SK-N-SH (cell line): ENCODE measurements at regions not wholly inside any gene's neighbourhood (a gene's known extent, or its start where the extent isn't known, plus 50 kb on each side); places are given as distances from the start of the nearest gene placed in this dataset.

Source experiments
- CTCF ChIA-PET: fragments of 300-600, 350-600 bp; formaldehyde crosslinking; extraction: SDS; loops from one replicate; lab custom pipeline; 2021; lab: Yijun Ruan, JAX
- POLR2A ChIA-PET: fragments of 350-600 bp; sonication (Branson Sonifier 250); formaldehyde crosslinking; extraction: SDS; loops from one replicate; lab custom pipeline; 2020; ENCODE audit warnings: antibody characterized with exemption, inconsistent platforms; lab: Yijun Ruan, JAX
- DNase-seq: peaks from one replicate; pipeline ENCODE4 v3.0.0; 2012
- H2AFZ ChIP-seq: fragments of 200-600 bp; sonication (generic); 2 replicates; pipeline ENCODE4 v1.8.1; 2016; ENCODE audit warnings: antibody characterized with exemption, mild to moderate bottlenecking, low read depth
- H3F3A ChIP-seq: fragments of 200-600 bp; sonication (generic); replicated peaks from 2 replicates; pipeline ENCODE3; 2016; ENCODE audit warnings: antibody characterized with exemption, mild to moderate bottlenecking; ENCODE audit not compliant: insufficient read depth
- H3K27ac ChIP-seq, 2 experiments: fragments of 200-500 bp in 1 of 2; fragments of 200-600 bp in 1 of 2; sonication (Bioruptor generic) in 1 of 2; sonication (generic), shearing (Covaris generic) in 1 of 2; 2 replicates each; pipeline versions ENCODE4 v1.5.1 to v1.6.1; 2014 to 2016; ENCODE audit warnings: low read depth in 2 of 2, inconsistent platforms in 1 of 2, low read length in 1 of 2, mild to moderate bottlenecking in 1 of 2, mixed read lengths in 1 of 2
- H3K27me3 ChIP-seq: fragments of 200-600 bp; sonication (generic), shearing (Covaris generic); 2 replicates; pipeline ENCODE4 v1.6.1; 2016; ENCODE audit warnings: mixed run types; ENCODE audit not compliant: insufficient read depth
- H3K36me3 ChIP-seq, 2 experiments: fragments of 200-500 bp in 1 of 2; fragments of 200-600 bp in 1 of 2; sonication (Bioruptor generic) in 1 of 2; sonication (generic) in 1 of 2; replicated peaks in 1 of 2; 2 replicates each; pipeline versions ENCODE3 to v1.5.1; 2014 to 2016; ENCODE audit warnings: low read length in 1 of 2, mild to moderate bottlenecking in 1 of 2; ENCODE audit not compliant: insufficient read depth in 2 of 2, control insufficient read depth in 1 of 2
- H3K4me1 ChIP-seq, 2 experiments: fragments of 200-500 bp in 1 of 2; fragments of 200-600 bp in 1 of 2; sonication (Bioruptor generic) in 1 of 2; sonication (generic), shearing (Covaris generic) in 1 of 2; 2 replicates each; pipeline versions ENCODE4 v1.5.1 to v1.6.1; 2014 to 2016; ENCODE audit warnings: low read depth in 1 of 2, low read length in 1 of 2, mixed run types in 1 of 2; ENCODE audit not compliant: insufficient read depth in 2 of 2, control insufficient read depth in 1 of 2
- H3K4me2 ChIP-seq: fragments of 200-600 bp; sonication (generic), shearing (Covaris generic); 2 replicates; pipeline ENCODE4 v1.6.1; 2017; ENCODE audit warnings: mixed run types
- H3K4me3 ChIP-seq, 2 experiments: fragments of 200-500 bp in 1 of 2; fragments of 200-600 bp in 1 of 2; sonication (Bioruptor generic) in 1 of 2; sonication (generic), shearing (Covaris generic) in 1 of 2; 2 replicates each; pipeline versions ENCODE4 v1.5.1 to v1.8.1; 2014 to 2016; ENCODE audit warnings: low read depth in 2 of 2, inconsistent platforms in 1 of 2, low read length in 1 of 2, mild to moderate bottlenecking in 1 of 2, mixed read lengths in 1 of 2, moderate library complexity in 1 of 2
- H3K79me2 ChIP-seq: fragments of 200-600 bp; sonication (generic); 2 replicates; pipeline ENCODE4 v1.8.1; 2017; ENCODE audit warnings: mild to moderate bottlenecking; ENCODE audit not compliant: insufficient read depth
- H3K9ac ChIP-seq: fragments of 200-600 bp; sonication (generic); 2 replicates; pipeline ENCODE4 v1.6.1; 2017; ENCODE audit warnings: mixed run types
- H3K9me2 ChIP-seq: fragments of 200-600 bp; sonication (generic); 2 replicates; pipeline ENCODE4 v1.6.1; 2017; ENCODE audit warnings: mixed run types
- H3K9me3 ChIP-seq: fragments of 200-600 bp; sonication (generic); 2 replicates; pipeline ENCODE4 v1.6.1; 2017; ENCODE audit warnings: mixed run types, mild to moderate bottlenecking, moderate library complexity
- H4K20me1 ChIP-seq: fragments of 200-600 bp; sonication (generic); 2 replicates; pipeline ENCODE4 v1.6.1; 2017; ENCODE audit warnings: mild to moderate bottlenecking, mixed run types; ENCODE audit not compliant: insufficient read depth
- ELF1 ChIP-seq: IDR thresholded peaks from 2 replicates; pipeline ENCODE4 v1.4.0; 2012
- EZH2phosphoT487 ChIP-seq: fragments of 200-600 bp; sonication (generic); IDR thresholded peaks from 2 replicates; pipeline ENCODE4 v1.6.1; 2017; ENCODE audit warnings: low read depth, mixed run types, mild to moderate bottlenecking, antibody characterized with exemption, moderate library complexity, borderline replicate concordance
- FOSL2 ChIP-seq: IDR thresholded peaks from 2 replicates; pipeline ENCODE4 v1.4.0; 2012; ENCODE audit warnings: low read depth, mild to moderate bottlenecking, moderate library complexity, borderline replicate concordance
- FOXM1 ChIP-seq: IDR thresholded peaks from 2 replicates; pipeline ENCODE4 v1.4.0; 2012; ENCODE audit warnings: low read depth, mild to moderate bottlenecking
- GABPA ChIP-seq: IDR thresholded peaks from 2 replicates; pipeline ENCODE4 v1.4.0; 2012; ENCODE audit warnings: low read depth, mild to moderate bottlenecking
- GATA2 ChIP-seq: sonication (generic); formaldehyde crosslinking; IDR thresholded peaks from 2 replicates; pipeline ENCODE4 v1.5.0; 2020; ENCODE audit warnings: mild to moderate bottlenecking, missing genetic modification reagents
- MEF2A ChIP-seq: IDR thresholded peaks from 2 replicates; pipeline ENCODE4 v1.4.0; 2012; ENCODE audit warnings: low read depth, borderline replicate concordance
- NRF1 ChIP-seq: IDR thresholded peaks from 2 replicates; pipeline ENCODE4 v1.6.1; 2012; ENCODE audit warnings: low read depth, mild to moderate bottlenecking, low read length
- RAD21 ChIP-seq: IDR thresholded peaks from 2 replicates; pipeline ENCODE4 v1.6.1; 2012; ENCODE audit warnings: mild to moderate bottlenecking, low read length
- TAF1 ChIP-seq: IDR thresholded peaks from 2 replicates; pipeline ENCODE4 v1.6.1; 2012; ENCODE audit warnings: low read depth, mild to moderate bottlenecking, low read length, moderate library complexity, borderline replicate concordance
- WGBS: methylation state at CpG from one replicate; pipeline ENCODE4 v1.1.6; 2017; ENCODE audit warnings: low lambda C conversion rate; 5-methylcytosine and 5-hydroxymethylcytosine counted together
- TF ChIP-seq, protein P1 (sequence below): IDR thresholded peaks from 2 replicates; pipeline ENCODE4 v1.4.0; 2012; ENCODE audit warnings: low read depth, borderline replicate concordance
- TF ChIP-seq, protein P2 (sequence below): IDR thresholded peaks from 2 replicates; pipeline ENCODE4 v1.6.1; 2012; ENCODE audit warnings: mild to moderate bottlenecking, low read depth, low read length, moderate library complexity

DNA sequence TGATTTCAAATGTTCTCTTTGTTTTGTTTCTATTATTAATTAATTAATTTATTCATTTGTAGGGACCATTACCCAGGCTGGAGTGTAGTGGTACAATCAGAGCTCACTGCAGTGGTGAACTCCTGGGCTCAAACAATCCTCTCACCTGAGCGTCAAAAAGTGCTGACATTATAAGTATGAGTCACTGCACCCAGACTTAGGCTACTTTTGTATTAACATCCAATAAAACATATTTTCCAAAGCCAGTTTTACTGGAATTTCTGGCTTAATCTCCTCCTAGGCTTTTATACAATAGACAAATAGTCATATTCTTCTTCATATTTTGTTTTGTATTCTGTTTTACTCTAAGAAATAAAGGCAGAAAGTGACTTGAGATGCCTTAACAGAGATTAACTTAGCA is 749.6 kb downstream of the SLC16A7 start:
- TF ChIP-seq FOSL2 (no peak), ELF1 (no peak), NRF1 (no peak), GATA2 (CRISPR knock-in tag) (no peak), TAF1 (no peak), MEF2A (no peak), GABPA (no peak), RAD21 (no peak), EZH2phosphoT487 (no peak), FOXM1 (no peak)
- TF ChIP-seq, protein P1, sequence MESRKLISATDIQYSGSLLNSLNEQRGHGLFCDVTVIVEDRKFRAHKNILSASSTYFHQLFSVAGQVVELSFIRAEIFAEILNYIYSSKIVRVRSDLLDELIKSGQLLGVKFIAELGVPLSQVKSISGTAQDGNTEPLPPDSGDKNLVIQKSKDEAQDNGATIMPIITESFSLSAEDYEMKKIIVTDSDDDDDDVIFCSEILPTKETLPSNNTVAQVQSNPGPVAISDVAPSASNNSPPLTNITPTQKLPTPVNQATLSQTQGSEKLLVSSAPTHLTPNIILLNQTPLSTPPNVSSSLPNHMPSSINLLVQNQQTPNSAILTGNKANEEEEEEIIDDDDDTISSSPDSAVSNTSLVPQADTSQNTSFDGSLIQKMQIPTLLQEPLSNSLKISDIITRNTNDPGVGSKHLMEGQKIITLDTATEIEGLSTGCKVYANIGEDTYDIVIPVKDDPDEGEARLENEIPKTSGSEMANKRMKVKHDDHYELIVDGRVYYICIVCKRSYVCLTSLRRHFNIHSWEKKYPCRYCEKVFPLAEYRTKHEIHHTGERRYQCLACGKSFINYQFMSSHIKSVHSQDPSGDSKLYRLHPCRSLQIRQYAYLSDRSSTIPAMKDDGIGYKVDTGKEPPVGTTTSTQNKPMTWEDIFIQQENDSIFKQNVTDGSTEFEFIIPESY, result no peak
- TF ChIP-seq, protein P2, sequence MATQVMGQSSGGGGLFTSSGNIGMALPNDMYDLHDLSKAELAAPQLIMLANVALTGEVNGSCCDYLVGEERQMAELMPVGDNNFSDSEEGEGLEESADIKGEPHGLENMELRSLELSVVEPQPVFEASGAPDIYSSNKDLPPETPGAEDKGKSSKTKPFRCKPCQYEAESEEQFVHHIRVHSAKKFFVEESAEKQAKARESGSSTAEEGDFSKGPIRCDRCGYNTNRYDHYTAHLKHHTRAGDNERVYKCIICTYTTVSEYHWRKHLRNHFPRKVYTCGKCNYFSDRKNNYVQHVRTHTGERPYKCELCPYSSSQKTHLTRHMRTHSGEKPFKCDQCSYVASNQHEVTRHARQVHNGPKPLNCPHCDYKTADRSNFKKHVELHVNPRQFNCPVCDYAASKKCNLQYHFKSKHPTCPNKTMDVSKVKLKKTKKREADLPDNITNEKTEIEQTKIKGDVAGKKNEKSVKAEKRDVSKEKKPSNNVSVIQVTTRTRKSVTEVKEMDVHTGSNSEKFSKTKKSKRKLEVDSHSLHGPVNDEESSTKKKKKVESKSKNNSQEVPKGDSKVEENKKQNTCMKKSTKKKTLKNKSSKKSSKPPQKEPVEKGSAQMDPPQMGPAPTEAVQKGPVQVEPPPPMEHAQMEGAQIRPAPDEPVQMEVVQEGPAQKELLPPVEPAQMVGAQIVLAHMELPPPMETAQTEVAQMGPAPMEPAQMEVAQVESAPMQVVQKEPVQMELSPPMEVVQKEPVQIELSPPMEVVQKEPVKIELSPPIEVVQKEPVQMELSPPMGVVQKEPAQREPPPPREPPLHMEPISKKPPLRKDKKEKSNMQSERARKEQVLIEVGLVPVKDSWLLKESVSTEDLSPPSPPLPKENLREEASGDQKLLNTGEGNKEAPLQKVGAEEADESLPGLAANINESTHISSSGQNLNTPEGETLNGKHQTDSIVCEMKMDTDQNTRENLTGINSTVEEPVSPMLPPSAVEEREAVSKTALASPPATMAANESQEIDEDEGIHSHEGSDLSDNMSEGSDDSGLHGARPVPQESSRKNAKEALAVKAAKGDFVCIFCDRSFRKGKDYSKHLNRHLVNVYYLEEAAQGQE, result no peak
- no peak overlapping the region for H3K9ac ChIP-seq
- H3K79me2 ChIP-seq, result no peaks in the 10 kb centered on the region
- H3K9me3 ChIP-seq, result no peaks in the 10 kb centered on the region
- H3K36me3 ChIP-seq, result no peaks in the 10 kb centered on the region
- no peaks in the 10 kb centered on the region; the same call in 1 of the 2 replicates for H3K27me3 ChIP-seq
- H3K4me2 ChIP-seq, result no peak overlapping the region
- POLR2A ChIA-PET, result no interaction called here
- CTCF ChIA-PET, result no interaction called here
- H4K20me1 ChIP-seq, result no peaks in the 10 kb centered on the region
- no peak overlapping the region for H3K4me3 ChIP-seq
- peaks cover 3% of the 10 kb centered on the region; the same call in 1 of the 2 replicates for H3K9me2 ChIP-seq
- no peak overlapping the region for H3K27ac ChIP-seq
- no peaks in the 10 kb centered on the region for H3F3A ChIP-seq
- WGBS, result 9% methylated on average over 1 of the region's 1 CpG
- H2AFZ ChIP-seq, result no peak overlapping the region
- H3K4me1 ChIP-seq, result no peaks in the 10 kb centered on the region
- DNase-seq, result no peak
